Stimulated activated CD8-positive, alpha-beta memory T cell treated with anti-CD3 and anti-CD28 coated beads, Interleukin-15, amount 100 ng/mL, for 4 hours (primary cell): ENCODE measurements at regions not wholly inside any gene's neighbourhood (a gene's known extent, or its start where the extent isn't known, plus 50 kb on each side); places are given as distances from the start of the nearest gene placed in this dataset.
"Not testable (repeated sequence)": the region's sequence is repeated elsewhere in the genome, so short reads cannot be mapped to it uniquely, and the experiment has no call there.

Experiments used
- DNase-seq, 2 donors: peaks; one replicate each; pipeline ENCODE4 v3.0.0-alpha.2; 2020; ENCODE audit warnings: low read depth in 2 of 2

- DNase-seq, result no peak
Observed at GRCh38 chr20:57104113-57104512, 162.3 kb downstream of the BMP7 start.

- DNase-seq, result no peak
Observed at GRCh38 chr20:57104651-57105204, 161.7 kb downstream of the BMP7 start.

GRCh38 chr20:57106030-57106682 is 160.3 kb downstream of the BMP7 start:
- no peak for DNase-seq

- DNase-seq, result no peak
Observed at GRCh38 chr20:57106692-57107091, 159.7 kb downstream of the BMP7 start.

GRCh38 chr20:57107208-57107607 is 159.2 kb downstream of the BMP7 start:
- no peak for DNase-seq

- DNase-seq, result no peak
Observed at GRCh38 chr20:57108218-57108617, 158.2 kb downstream of the BMP7 start.

- DNase-seq, result no peak
Observed at GRCh38 chr20:57108742-57109570, 157.5 kb downstream of the BMP7 start.

GRCh38 chr20:57109571-57109953 is 156.9 kb downstream of the BMP7 start:
- no peak for DNase-seq

GRCh38 chr20:57110121-57111027 is 156.1 kb downstream of the BMP7 start:
- not testable (repeated sequence) for DNase-seq

GRCh38 chr20:57111028-57111373 is 155.4 kb downstream of the BMP7 start:
- DNase-seq, result no peak

GRCh38 chr20:57112448-57112847 is 154.0 kb downstream of the BMP7 start:
- DNase-seq, result no peak

- no peak for DNase-seq
Observed at GRCh38 chr20:57114290-57115005, 152.0 kb downstream of the BMP7 start.

GRCh38 chr20:57117296-57117695 is 149.1 kb downstream of the BMP7 start:
- DNase-seq, result no peak

- DNase-seq, result no peak
Observed at GRCh38 chr20:57118107-57118769, 148.2 kb downstream of the BMP7 start.
